Liver (tissue), 8 donors: ENCODE measurements at regions not wholly inside any gene's neighbourhood (a gene's known extent, or its start where the extent isn't known, plus 50 kb on each side); places are given as distances from the start of the nearest gene placed in this dataset.
A peak's percentile ranks its signal among the peaks of the same experiment; 100 is the strongest.

ENCODE experiments used
- DNase-seq: peaks from one replicate; pipeline ENCODE4 v3.0.0-alpha.2; 2017; ENCODE audit warnings: low spot score
- H3K27ac ChIP-seq, 2 donors: one replicate each; pipeline ENCODE4 v1.7.0; 2013; ENCODE audit warnings: inconsistent platforms in 2 of 2, low read length in 2 of 2, control low read depth in 1 of 2, low read depth in 1 of 2, mild to moderate bottlenecking in 1 of 2
- H3K27me3 ChIP-seq, 4 donors: one replicate each; pipeline versions ENCODE4 v1.6.1 to v1.7.0; 2013; ENCODE audit warnings: low read length in 3 of 4, inconsistent platforms in 1 of 4, mild to moderate bottlenecking in 1 of 4, moderate library complexity in 1 of 4; ENCODE audit not compliant: control insufficient read depth in 4 of 4, insufficient read depth in 4 of 4
- H3K36me3 ChIP-seq, 4 donors: one replicate each; pipeline versions ENCODE4 v1.6.1 to v1.7.0; 2013; ENCODE audit warnings: low read length in 3 of 4, mild to moderate bottlenecking in 3 of 4, low read depth in 1 of 4, moderate library complexity in 1 of 4; ENCODE audit not compliant: control insufficient read depth in 4 of 4, insufficient read depth in 3 of 4
- H3K4me1 ChIP-seq, 4 donors: one replicate each; pipeline versions ENCODE4 v1.6.1 to v1.7.0; 2013; ENCODE audit warnings: low read length in 3 of 4, mild to moderate bottlenecking in 3 of 4, moderate library complexity in 1 of 4; ENCODE audit not compliant: control insufficient read depth in 4 of 4, insufficient read depth in 4 of 4
- H3K4me3 ChIP-seq, 3 donors: one replicate each; pipeline versions ENCODE4 v1.6.1 to v1.7.0; 2013; ENCODE audit warnings: low read length in 3 of 3, control low read depth in 1 of 3, low read depth in 1 of 3, mild to moderate bottlenecking in 1 of 3
- H3K9ac ChIP-seq, 2 donors: one replicate each; pipeline ENCODE4 v1.7.0; 2013; ENCODE audit warnings: low read length in 2 of 2, mild to moderate bottlenecking in 2 of 2, moderate library complexity in 2 of 2, control low read depth in 1 of 2, low read depth in 1 of 2
- H3K9me3 ChIP-seq, 4 donors: one replicate each; pipeline versions ENCODE4 v1.6.1 to v1.7.0; 2013; ENCODE audit warnings: low read length in 3 of 4; ENCODE audit not compliant: control insufficient read depth in 4 of 4
- CTCF ChIP-seq: fragments of 150-350 bp; IDR thresholded peaks from 2 replicates; pipeline ENCODE4 v1.5.1; 2017; ENCODE audit warnings: improper control_type of control experiment, low read depth, low read length; ENCODE audit not compliant: missing input control
- EGR1 ChIP-seq, 2 donors: IDR thresholded peaks; 2 replicates each; pipeline ENCODE4 v1.6.1; 2016 to 2018; ENCODE audit warnings: antibody characterized with exemption in 2 of 2, low read depth in 2 of 2
- FOXA2 ChIP-seq: IDR thresholded peaks from 2 replicates; pipeline ENCODE4 v1.6.1; 2016; ENCODE audit warnings: antibody characterized with exemption
- HNF4A ChIP-seq, 2 donors: conservative IDR thresholded peaks; 2 replicates each; pipeline ENCODE4 v1.6.1; 2016; ENCODE audit warnings: antibody characterized with exemption in 2 of 2, mild to moderate bottlenecking in 2 of 2
- HNF4G ChIP-seq: IDR thresholded peaks from 2 replicates; pipeline ENCODE4 v1.6.1; 2016; ENCODE audit warnings: antibody characterized with exemption
- JUND ChIP-seq, 2 donors: IDR thresholded peaks; 2 replicates each; pipeline ENCODE4 v1.6.1; 2016; ENCODE audit warnings: antibody characterized with exemption in 2 of 2
- NR2F2 ChIP-seq: IDR thresholded peaks from 2 replicates; pipeline ENCODE4 v1.6.1; 2016; ENCODE audit warnings: antibody characterized with exemption
- RAD21 ChIP-seq, 2 donors: IDR thresholded peaks; 2 replicates each; pipeline ENCODE4 v1.6.1; 2016; ENCODE audit warnings: antibody characterized with exemption in 2 of 2, mild to moderate bottlenecking in 2 of 2
- REST ChIP-seq: IDR thresholded peaks from 2 replicates; pipeline ENCODE4 v1.6.1; 2016; ENCODE audit warnings: antibody characterized with exemption, mild to moderate bottlenecking
- RXRA ChIP-seq, 2 donors: IDR thresholded peaks; 2 replicates each; pipeline ENCODE4 v1.6.1; 2017 to 2018; ENCODE audit warnings: antibody characterized with exemption in 2 of 2, mild to moderate bottlenecking in 1 of 2
- SP1 ChIP-seq: IDR thresholded peaks from 2 replicates; pipeline ENCODE4 v1.6.1; 2018; ENCODE audit warnings: antibody characterized with exemption, mild to moderate bottlenecking
- TAF1 ChIP-seq: conservative IDR thresholded peaks from 2 replicates; pipeline ENCODE4 v1.6.1; 2016; ENCODE audit warnings: antibody characterized with exemption, mild to moderate bottlenecking
- YY1 ChIP-seq: IDR thresholded peaks from 2 replicates; pipeline ENCODE4 v1.6.1; 2016; ENCODE audit warnings: antibody characterized with exemption, mild to moderate bottlenecking
- WGBS: extraction: QIAGEN DNeasy Blood & Tissue Kit; methylation state at CpG from one replicate; pipeline ENCODE4 v1.1.7; 2013; 5-methylcytosine and 5-hydroxymethylcytosine counted together
- TF ChIP-seq, protein P1 (sequence below): IDR thresholded peaks from 2 replicates; pipeline ENCODE4 v1.6.1; 2016; ENCODE audit warnings: antibody characterized with exemption
- TF ChIP-seq, protein P2 (sequence below): IDR thresholded peaks from 2 replicates; pipeline ENCODE4 v1.6.1; 2016; ENCODE audit warnings: antibody characterized with exemption
- TF ChIP-seq, protein P3 (sequence below): IDR thresholded peaks from 2 replicates; pipeline ENCODE4 v1.6.1; 2016; ENCODE audit warnings: antibody characterized with exemption
- donor health status: healthy.
- donor health status: healthy.
- donor health status: healthy.
- donor health status: healthy.
- donor health status: healthy.

DNA sequence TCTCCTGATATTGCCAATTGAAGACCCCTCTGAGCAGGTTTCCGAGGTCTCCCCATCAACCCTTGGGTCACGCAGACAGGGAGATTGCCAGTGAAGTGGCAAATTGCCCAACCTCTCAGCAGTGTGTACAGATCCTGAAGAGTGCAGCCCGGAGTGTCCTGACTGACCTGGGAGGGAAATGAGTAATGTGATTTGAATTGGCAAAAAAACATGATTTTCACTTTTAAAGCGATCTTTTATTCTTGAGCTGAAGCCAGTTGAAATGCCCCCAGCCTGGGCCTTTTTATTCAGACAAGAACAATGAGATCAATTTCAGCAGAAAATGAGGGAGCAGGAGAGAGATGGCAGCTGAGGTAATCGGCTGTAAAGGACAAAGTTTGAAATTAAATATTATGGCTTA lies 401.8 kb downstream of the RAPGEF2 start:
- H3K9ac ChIP-seq: peak overlapping the region; percentile 63 to 92
- H3K4me3 ChIP-seq: peak overlapping the region in 2 of 3 donors; percentile 33 to 47

More for the DNA sequence above, 401.8 kb downstream of the RAPGEF2 start:
- H3K9me3 ChIP-seq: no peaks in the 10 kb centered on the region
- 14% methylated on average over 5 of the region's 5 CpGs for WGBS
- H3K4me1 ChIP-seq: peaks cover 1 to 27% (median 15%) of the 10 kb centered on the region in 4 donors
- H3K27me3 ChIP-seq: no peaks in the 10 kb centered on the region
- no peak for DNase-seq
- no peaks in the 10 kb centered on the region for H3K36me3 ChIP-seq
- H3K27ac ChIP-seq: peak overlapping the region; percentile 55 to 79
- TF ChIP-seq HNF4A (conservative IDR thresholded peaks at IDR 0.05) (peak; percentile 57 to 75), NR2F2 (no peak), EGR1 (IDR thresholded peaks at IDR 0.05; ENCODE audit: low read depth in 2 of 2) (no peak), JUND (IDR thresholded peaks at IDR 0.05) (peak; percentile 36 to 63), REST (peak; percentile 25), CTCF (no peak), SP1 (peak; percentile 52), YY1 (peak; percentile 44), RXRA (IDR thresholded peaks at IDR 0.05) (peak; percentile 80 to 87), FOXA2 (peak; percentile 45), TAF1 (no peak), RAD21 (IDR thresholded peaks at IDR 0.05) (peak in 1 of 2 donors; percentile 26), HNF4G (no peak)
- TF ChIP-seq, protein P1, sequence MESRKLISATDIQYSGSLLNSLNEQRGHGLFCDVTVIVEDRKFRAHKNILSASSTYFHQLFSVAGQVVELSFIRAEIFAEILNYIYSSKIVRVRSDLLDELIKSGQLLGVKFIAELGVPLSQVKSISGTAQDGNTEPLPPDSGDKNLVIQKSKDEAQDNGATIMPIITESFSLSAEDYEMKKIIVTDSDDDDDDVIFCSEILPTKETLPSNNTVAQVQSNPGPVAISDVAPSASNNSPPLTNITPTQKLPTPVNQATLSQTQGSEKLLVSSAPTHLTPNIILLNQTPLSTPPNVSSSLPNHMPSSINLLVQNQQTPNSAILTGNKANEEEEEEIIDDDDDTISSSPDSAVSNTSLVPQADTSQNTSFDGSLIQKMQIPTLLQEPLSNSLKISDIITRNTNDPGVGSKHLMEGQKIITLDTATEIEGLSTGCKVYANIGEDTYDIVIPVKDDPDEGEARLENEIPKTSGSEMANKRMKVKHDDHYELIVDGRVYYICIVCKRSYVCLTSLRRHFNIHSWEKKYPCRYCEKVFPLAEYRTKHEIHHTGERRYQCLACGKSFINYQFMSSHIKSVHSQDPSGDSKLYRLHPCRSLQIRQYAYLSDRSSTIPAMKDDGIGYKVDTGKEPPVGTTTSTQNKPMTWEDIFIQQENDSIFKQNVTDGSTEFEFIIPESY: peak; percentile 44
- TF ChIP-seq, protein P2, sequence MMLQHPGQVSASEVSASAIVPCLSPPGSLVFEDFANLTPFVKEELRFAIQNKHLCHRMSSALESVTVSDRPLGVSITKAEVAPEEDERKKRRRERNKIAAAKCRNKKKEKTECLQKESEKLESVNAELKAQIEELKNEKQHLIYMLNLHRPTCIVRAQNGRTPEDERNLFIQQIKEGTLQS: peak; percentile 19
- TF ChIP-seq, protein P3, sequence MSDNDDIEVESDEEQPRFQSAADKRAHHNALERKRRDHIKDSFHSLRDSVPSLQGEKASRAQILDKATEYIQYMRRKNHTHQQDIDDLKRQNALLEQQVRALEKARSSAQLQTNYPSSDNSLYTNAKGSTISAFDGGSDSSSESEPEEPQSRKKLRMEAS: peak; percentile 24
